GM19455 (cell line): ENCODE measurements at regions not wholly inside any gene's neighbourhood (a gene's known extent, or its start where the extent isn't known, plus 50 kb on each side); places are given as distances from the start of the nearest gene placed in this dataset.
"Not testable (repeated sequence)": the region's sequence is repeated elsewhere in the genome, so short reads cannot be mapped to it uniquely, and the experiment has no call there.

ENCODE experiments used
- ATAC-seq: cut with Tn5 transposase; IDR thresholded peaks from one replicate; pipeline ENCODE4 v1.9.1; 2021; ENCODE audit not compliant: unreplicated experiment

GRCh38 chr6:66561479-66561878, 854.5 kb upstream of the EYS start:
- ATAC-seq: no peak

GRCh38 chr6:66558189-66558588, 851.2 kb upstream of the EYS start:
- no peak for ATAC-seq

GRCh38 chr6:66556936-66557335, 849.9 kb upstream of the EYS start:
- ATAC-seq: no peak

GRCh38 chr6:66555082-66555481, 848.1 kb upstream of the EYS start:
- ATAC-seq: no peak

GRCh38 chr6:66553441-66553840, 846.4 kb upstream of the EYS start:
- no peak for ATAC-seq

- ATAC-seq: no peak
Measured at GRCh38 chr6:66538551-66539135, 831.6 kb upstream of the EYS start.

- no peak for ATAC-seq
Measured at GRCh38 chr6:66533921-66534404, 826.9 kb upstream of the EYS start.

GRCh38 chr6:66526061-66526460, 819.0 kb upstream of the EYS start:
- no peak for ATAC-seq

- ATAC-seq: no peak
Measured at GRCh38 chr6:66522864-66523263, 815.8 kb upstream of the EYS start.

- no peak for ATAC-seq
Measured at GRCh38 chr6:66516377-66516776, 809.4 kb upstream of the EYS start.

GRCh38 chr6:66508433-66508832, 801.4 kb upstream of the EYS start:
- no peak for ATAC-seq

- ATAC-seq: no peak
Measured at GRCh38 chr6:66499851-66500250, 792.8 kb upstream of the EYS start.

- no peak for ATAC-seq
Measured at GRCh38 chr6:66496659-66497058, 789.6 kb upstream of the EYS start.

GRCh38 chr6:66494643-66495042, 787.6 kb upstream of the EYS start:
- ATAC-seq: not testable (repeated sequence)

- no peak for ATAC-seq
Measured at GRCh38 chr6:66489269-66489987, 782.4 kb upstream of the EYS start.

- no peak for ATAC-seq
Measured at GRCh38 chr6:66481216-66481615, 774.2 kb upstream of the EYS start.

- no peak for ATAC-seq
Measured at GRCh38 chr6:66478705-66479104, 771.7 kb upstream of the EYS start.

- ATAC-seq: no peak
Measured at GRCh38 chr6:66435321-66435720, 728.3 kb upstream of the EYS start.

- no peak for ATAC-seq
Measured at GRCh38 chr6:66429210-66429609, 722.2 kb upstream of the EYS start.

- ATAC-seq: no peak
Measured at GRCh38 chr6:66423047-66423446, 716.0 kb upstream of the EYS start.

- ATAC-seq: no peak
Measured at GRCh38 chr6:66421570-66421969, 714.5 kb upstream of the EYS start.

GRCh38 chr6:66418906-66419305, 711.9 kb upstream of the EYS start:
- no peak for ATAC-seq

- ATAC-seq: no peak
Measured at GRCh38 chr6:66403966-66404365, 696.9 kb upstream of the EYS start.
